ENCODE measurements at regions not wholly inside any gene's neighbourhood (a gene's known extent, or its start where the extent isn't known, plus 50 kb on each side); places are given as distances from the start of the nearest gene placed in this dataset.

DNA sequence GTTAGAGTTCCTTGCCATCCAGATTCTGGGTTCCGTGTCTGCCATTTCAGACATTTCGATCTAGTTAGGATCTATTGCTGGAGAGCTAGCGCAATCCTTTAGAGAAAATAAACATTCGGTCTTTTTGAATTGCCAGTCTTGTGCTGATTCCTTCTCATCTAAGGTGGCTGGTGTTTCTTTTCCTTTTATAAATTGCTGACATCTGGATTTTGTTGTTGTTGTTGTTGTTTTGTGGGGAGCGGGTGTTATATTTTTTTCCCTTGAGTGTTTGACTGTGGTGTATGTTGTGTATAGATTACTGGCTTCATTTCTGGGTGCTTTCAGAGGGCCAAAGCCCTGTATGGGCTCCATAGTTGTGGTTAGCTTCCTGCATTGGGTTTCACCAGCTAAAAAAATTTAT lies 128.5 kb upstream of the LRP1B start:
- Mint-ChIP-seq H3K36me3 (no peaks in the 10 kb centered on the region), H3K4me3 (no peak overlapping the region), H3K4me1 (no peaks in the 10 kb centered on the region), H3K27me3 (no peaks in the 10 kb centered on the region), H3K9me3 (peaks cover 12 to 37% (median 14%) of the 10 kb centered on the region in 3 donors), H3K27ac (no peak overlapping the region)
- CTCF ChIA-PET: no interaction called here
- Histone ChIP-seq H3K27me3 (replicated peaks in 1 of 2; ENCODE audit: control insufficient read depth in 2 of 2, extremely low read depth in 1 of 2, insufficient read depth in 2 of 2, low read length in 1 of 2) (no peaks in the 10 kb centered on the region), H3K4me3 (ENCODE audit: control insufficient read depth in 1 of 2, extremely low read depth in 1 of 2, low read length in 1 of 2) (no peak overlapping the region), H3K4me1 (ENCODE audit: control insufficient read depth in 1 of 2, extremely low read depth in 1 of 2, insufficient read depth in 2 of 2, low read length in 2 of 2) (no peaks in the 10 kb centered on the region), H3K27ac (ENCODE audit: low read length) (no peak overlapping the region), H3K9me3 (no peaks in the 10 kb centered on the region), H3K36me3 (ENCODE audit: control insufficient read depth in 2 of 2, extremely low read depth in 1 of 2, insufficient read depth in 1 of 2, low read length in 1 of 2) (no peaks in the 10 kb centered on the region)
- DNase-seq (no peak), ATAC-seq (replicated peaks in 1 of 4) (no peak)
- POLR2A ChIA-PET: no interaction called here
- no CpG with 5 or more reads among the region's 5 CpGs for WGBS (ENCODE audit: insufficient coverage)

DNA sequence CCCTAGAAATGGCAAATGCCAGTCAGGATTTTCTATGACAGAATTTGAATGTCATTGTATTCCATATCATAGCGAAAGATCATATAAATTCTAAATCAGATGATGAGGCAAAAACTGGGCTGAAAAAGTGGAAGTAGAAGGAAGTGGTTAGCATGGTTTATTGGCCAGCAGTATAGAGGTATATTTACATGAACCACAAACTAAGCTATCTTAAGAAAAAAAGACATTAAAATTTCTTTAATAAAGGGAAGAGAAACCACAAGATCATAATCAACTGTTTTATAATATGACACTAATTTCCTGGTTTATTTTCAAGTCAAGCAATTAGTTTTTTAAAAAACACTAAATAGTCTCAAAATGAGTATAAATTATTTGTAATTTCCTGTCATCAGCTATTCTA lies 123.2 kb upstream of the LRP1B start:
- H3K4me3 Mint-ChIP-seq: no peak overlapping the region
- peaks cover 10 to 39% (median 18%) of the 10 kb centered on the region in 3 donors for H3K9me3 Mint-ChIP-seq
- Histone ChIP-seq H3K27ac (ENCODE audit: low read length) (no peak overlapping the region), H3K36me3 (ENCODE audit: control insufficient read depth in 2 of 2, extremely low read depth in 1 of 2, insufficient read depth in 1 of 2, low read length in 1 of 2) (no peaks in the 10 kb centered on the region), H3K4me1 (ENCODE audit: control insufficient read depth in 1 of 2, extremely low read depth in 1 of 2, insufficient read depth in 2 of 2, low read length in 2 of 2) (no peaks in the 10 kb centered on the region), H3K27me3 (replicated peaks in 1 of 2; ENCODE audit: control insufficient read depth in 2 of 2, extremely low read depth in 1 of 2, insufficient read depth in 2 of 2, low read length in 1 of 2) (no peaks in the 10 kb centered on the region), H3K9me3 (no peaks in the 10 kb centered on the region), H3K4me3 (ENCODE audit: control insufficient read depth in 1 of 2, extremely low read depth in 1 of 2, low read length in 1 of 2) (no peak overlapping the region)
- H3K4me1 Mint-ChIP-seq: no peaks in the 10 kb centered on the region
- POLR2A ChIA-PET: no interaction called here
- no peak for ATAC-seq (replicated peaks in 1 of 4)
- no peak for DNase-seq
- no CpG with 5 or more reads among the region's 1 CpG for WGBS (ENCODE audit: insufficient coverage)
- H3K27ac Mint-ChIP-seq: no peak overlapping the region
- H3K36me3 Mint-ChIP-seq: no peaks in the 10 kb centered on the region
- no peaks in the 10 kb centered on the region for H3K27me3 Mint-ChIP-seq
- CTCF ChIA-PET: no interaction called here

DNA sequence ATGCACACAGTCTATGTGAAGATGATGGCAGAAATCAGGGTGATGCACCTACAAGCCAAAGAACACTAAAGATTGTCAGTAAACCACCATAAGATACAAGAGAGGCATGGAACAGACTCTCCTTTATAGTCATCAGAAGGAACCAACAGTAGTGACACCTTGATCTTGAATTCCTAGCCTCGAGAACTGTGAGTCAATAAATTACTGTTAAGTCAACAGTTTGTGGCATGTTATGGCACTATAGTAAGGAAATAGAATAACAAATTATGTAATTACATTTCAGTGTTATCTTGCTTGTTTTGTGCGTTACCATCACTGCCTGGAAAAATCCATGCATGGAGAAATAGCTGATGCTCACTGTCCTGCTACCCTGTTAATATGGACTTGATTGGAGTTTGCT lies 110.2 kb upstream of the LRP1B start:
- Mint-ChIP-seq H3K4me1 (no peaks in the 10 kb centered on the region), H3K9me3 (peaks cover 0 to 19% (median 8%) of the 10 kb centered on the region in 3 donors), H3K36me3 (no peaks in the 10 kb centered on the region), H3K27me3 (no peaks in the 10 kb centered on the region), H3K27ac (no peak overlapping the region), H3K4me3 (no peak overlapping the region)
- no peaks in the 10 kb centered on the region for H3K36me3 ChIP-seq (ENCODE audit: control insufficient read depth in 2 of 2, extremely low read depth in 1 of 2, insufficient read depth in 1 of 2, low read length in 1 of 2)
- WGBS (ENCODE audit: insufficient coverage): no CpG with 5 or more reads among the region's 2 CpGs
- ATAC-seq (replicated peaks in 1 of 4) (no peak), DNase-seq (no peak)
- no peaks in the 10 kb centered on the region for H3K4me1 ChIP-seq (ENCODE audit: control insufficient read depth in 1 of 2, extremely low read depth in 1 of 2, insufficient read depth in 2 of 2, low read length in 2 of 2)
- CTCF ChIA-PET: no interaction called here
- POLR2A ChIA-PET: no interaction called here
- no peaks in the 10 kb centered on the region for H3K27me3 ChIP-seq (replicated peaks in 1 of 2; ENCODE audit: control insufficient read depth in 2 of 2, extremely low read depth in 1 of 2, insufficient read depth in 2 of 2, low read length in 1 of 2)
- H3K4me3 ChIP-seq (ENCODE audit: control insufficient read depth in 1 of 2, extremely low read depth in 1 of 2, low read length in 1 of 2): no peak overlapping the region
- no peaks in the 10 kb centered on the region for H3K9me3 ChIP-seq
- no peak overlapping the region for H3K27ac ChIP-seq (ENCODE audit: low read length)

DNA sequence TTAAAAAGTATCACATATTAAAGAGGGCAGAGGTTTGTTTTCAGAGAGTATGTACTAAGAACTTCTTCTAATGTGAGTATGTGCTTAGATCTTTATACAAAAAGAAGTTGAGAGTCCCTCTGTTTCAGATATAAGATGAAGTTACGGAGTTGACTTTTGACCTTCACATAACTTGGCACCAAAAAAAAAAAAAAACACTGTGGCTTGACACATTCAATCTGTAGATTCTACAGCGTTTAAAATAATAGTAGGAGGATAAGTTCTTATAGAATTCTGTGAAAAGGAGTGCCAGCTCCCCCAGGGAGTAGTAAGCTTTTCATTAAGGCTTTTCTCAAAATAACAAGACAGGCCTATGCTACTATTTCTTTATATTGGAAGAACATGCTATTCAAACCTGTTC lies 105.4 kb upstream of the LRP1B start:
- H3K9me3 ChIP-seq: no peaks in the 10 kb centered on the region
- H3K9me3 Mint-ChIP-seq: peaks cover 0 to 28% (median 15%) of the 10 kb centered on the region in 3 donors
- H3K4me1 ChIP-seq (ENCODE audit: control insufficient read depth in 1 of 2, extremely low read depth in 1 of 2, insufficient read depth in 2 of 2, low read length in 2 of 2): no peaks in the 10 kb centered on the region
- DNase-seq (no peak), ATAC-seq (replicated peaks in 1 of 4) (no peak)
- ChIA-PET POLR2A (no interaction called here), CTCF (interaction anchor here in 1 of 2 donors (1.0 kb wide), 1 partner anchor 10 kb away, joined by 3 read pairs; no protein-coding TSS in a partner anchor)
- no peaks in the 10 kb centered on the region for H3K4me1 Mint-ChIP-seq
- no peak overlapping the region for H3K27ac ChIP-seq (ENCODE audit: low read length)
- H3K4me3 Mint-ChIP-seq: no peak overlapping the region
- WGBS (ENCODE audit: insufficient coverage): no CpG with 5 or more reads among the region's 2 CpGs
- no peaks in the 10 kb centered on the region for H3K27me3 ChIP-seq (replicated peaks in 1 of 2; ENCODE audit: control insufficient read depth in 2 of 2, extremely low read depth in 1 of 2, insufficient read depth in 2 of 2, low read length in 1 of 2)
- H3K36me3 Mint-ChIP-seq: no peaks in the 10 kb centered on the region
- no peak overlapping the region for H3K27ac Mint-ChIP-seq
- H3K27me3 Mint-ChIP-seq: no peaks in the 10 kb centered on the region
- H3K36me3 ChIP-seq (ENCODE audit: control insufficient read depth in 2 of 2, extremely low read depth in 1 of 2, insufficient read depth in 1 of 2, low read length in 1 of 2): no peaks in the 10 kb centered on the region
- no peak overlapping the region for H3K4me3 ChIP-seq (ENCODE audit: control insufficient read depth in 1 of 2, extremely low read depth in 1 of 2, low read length in 1 of 2)

- peaks cover 0 to 22% (median 12%) of the 10 kb centered on the region in 3 donors for H3K9me3 Mint-ChIP-seq
- ATAC-seq (replicated peaks in 1 of 4) (no peak), DNase-seq (no peak)
- Histone ChIP-seq H3K9me3 (no peaks in the 10 kb centered on the region), H3K4me1 (ENCODE audit: control insufficient read depth in 1 of 2, extremely low read depth in 1 of 2, insufficient read depth in 2 of 2, low read length in 2 of 2) (no peaks in the 10 kb centered on the region), H3K27ac (ENCODE audit: low read length) (no peak overlapping the region), H3K27me3 (replicated peaks in 1 of 2; ENCODE audit: control insufficient read depth in 2 of 2, extremely low read depth in 1 of 2, insufficient read depth in 2 of 2, low read length in 1 of 2) (no peaks in the 10 kb centered on the region), H3K36me3 (ENCODE audit: control insufficient read depth in 2 of 2, extremely low read depth in 1 of 2, insufficient read depth in 1 of 2, low read length in 1 of 2) (no peaks in the 10 kb centered on the region), H3K4me3 (ENCODE audit: control insufficient read depth in 1 of 2, extremely low read depth in 1 of 2, low read length in 1 of 2) (no peak overlapping the region)
- CTCF ChIA-PET: no interaction called here
- no peaks in the 10 kb centered on the region for H3K4me1 Mint-ChIP-seq
- POLR2A ChIA-PET: no interaction called here
- no CpG with 5 or more reads among the region's 3 CpGs for WGBS (ENCODE audit: insufficient coverage)
- H3K27ac Mint-ChIP-seq: no peak overlapping the region
- H3K36me3 Mint-ChIP-seq: no peaks in the 10 kb centered on the region
- no peak overlapping the region for H3K4me3 Mint-ChIP-seq
- no peaks in the 10 kb centered on the region for H3K27me3 Mint-ChIP-seq
Measured at GRCh38 chr2:142234741-142235140, 103.9 kb upstream of the LRP1B start.

GRCh38 chr2:142223309-142223708 lies 92.5 kb upstream of the LRP1B start:
- H3K27ac ChIP-seq (ENCODE audit: low read length): no peak overlapping the region
- ChIA-PET CTCF (no interaction called here), POLR2A (no interaction called here)
- Mint-ChIP-seq H3K4me3 (no peak overlapping the region), H3K36me3 (no peaks in the 10 kb centered on the region), H3K9me3 (peaks cover 4 to 15% (median 10%) of the 10 kb centered on the region in 3 donors), H3K27ac (no peak overlapping the region), H3K27me3 (no peaks in the 10 kb centered on the region), H3K4me1 (no peaks in the 10 kb centered on the region)
- no peaks in the 10 kb centered on the region for H3K9me3 ChIP-seq
- H3K36me3 ChIP-seq (ENCODE audit: control insufficient read depth in 2 of 2, extremely low read depth in 1 of 2, insufficient read depth in 1 of 2, low read length in 1 of 2): no peaks in the 10 kb centered on the region
- DNase-seq (no peak), ATAC-seq (replicated peaks in 1 of 4) (no peak)
- H3K4me1 ChIP-seq (ENCODE audit: control insufficient read depth in 1 of 2, extremely low read depth in 1 of 2, insufficient read depth in 2 of 2, low read length in 2 of 2): no peaks in the 10 kb centered on the region
- no peaks in the 10 kb centered on the region for H3K27me3 ChIP-seq (replicated peaks in 1 of 2; ENCODE audit: control insufficient read depth in 2 of 2, extremely low read depth in 1 of 2, insufficient read depth in 2 of 2, low read length in 1 of 2)
- H3K4me3 ChIP-seq (ENCODE audit: control insufficient read depth in 1 of 2, extremely low read depth in 1 of 2, low read length in 1 of 2): no peak overlapping the region

GRCh38 chr2:142222715-142223114 lies 91.9 kb upstream of the LRP1B start:
- Mint-ChIP-seq H3K27ac (no peak overlapping the region), H3K9me3 (peaks cover under 1 to 15% (median 14%) of the 10 kb centered on the region in 3 donors), H3K4me1 (no peaks in the 10 kb centered on the region), H3K4me3 (no peak overlapping the region), H3K36me3 (no peaks in the 10 kb centered on the region), H3K27me3 (no peaks in the 10 kb centered on the region)
- no peak for DNase-seq
- ChIA-PET CTCF (no interaction called here), POLR2A (no interaction called here)
- no CpG with 5 or more reads among the region's 1 CpG for WGBS (ENCODE audit: insufficient coverage)
- no peaks in the 10 kb centered on the region for H3K4me1 ChIP-seq (ENCODE audit: control insufficient read depth in 1 of 2, extremely low read depth in 1 of 2, insufficient read depth in 2 of 2, low read length in 2 of 2)
- ATAC-seq (replicated peaks in 1 of 4): no peak
- no peak overlapping the region for H3K27ac ChIP-seq (ENCODE audit: low read length)
- H3K4me3 ChIP-seq (ENCODE audit: control insufficient read depth in 1 of 2, extremely low read depth in 1 of 2, low read length in 1 of 2): no peak overlapping the region
- no peaks in the 10 kb centered on the region for H3K27me3 ChIP-seq (replicated peaks in 1 of 2; ENCODE audit: control insufficient read depth in 2 of 2, extremely low read depth in 1 of 2, insufficient read depth in 2 of 2, low read length in 1 of 2)
- H3K36me3 ChIP-seq (ENCODE audit: control insufficient read depth in 2 of 2, extremely low read depth in 1 of 2, insufficient read depth in 1 of 2, low read length in 1 of 2): no peaks in the 10 kb centered on the region
- no peaks in the 10 kb centered on the region for H3K9me3 ChIP-seq

Data from T-cell (primary cell).